ENCODE measurements at regions not wholly inside any gene's neighbourhood (a gene's known extent, or its start where the extent isn't known, plus 50 kb on each side); places are given as distances from the start of the nearest gene placed in this dataset.

- TF ChIP-seq ZBTB7A (IDR thresholded peaks at IDR 0.05; ENCODE audit: low read depth) = no peak
- no peak for TF ChIP-seq EP300 (IDR thresholded peaks at IDR 0.05; ENCODE audit: borderline replicate concordance)
- TF ChIP-seq CEBPB (IDR thresholded peaks at IDR 0.05) = no peak
- no peak for TF ChIP-seq EGR1 (IDR thresholded peaks at IDR 0.05)
- TF ChIP-seq TEAD4 (IDR thresholded peaks at IDR 0.05) = no peak
- TF ChIP-seq TAF1 (IDR thresholded peaks at IDR 0.05; ENCODE audit: low read depth) = no peak
- no peak for TF ChIP-seq USF1 (IDR thresholded peaks at IDR 0.05)
- no peak for TF ChIP-seq FOXM1 (IDR thresholded peaks at IDR 0.05; ENCODE audit: borderline replicate concordance, low read depth)
- no peak for TF ChIP-seq REST (IDR thresholded peaks at IDR 0.05; ENCODE audit: low read depth)
- no peak for TF ChIP-seq RAD21 (IDR thresholded peaks at IDR 0.05; ENCODE audit: low read depth)
Observed at GRCh38 chr7:16261100-16261499, 160.2 kb downstream of the CRPPA start.

- no peak for TF ChIP-seq TCF12 (IDR thresholded peaks at IDR 0.05; ENCODE audit: low read depth)
- TF ChIP-seq NFIC (IDR thresholded peaks at IDR 0.05) = no peak
- no peak for TF ChIP-seq EP300 (IDR thresholded peaks at IDR 0.05; ENCODE audit: borderline replicate concordance)
- TF ChIP-seq CREB1 (IDR thresholded peaks at IDR 0.05; ENCODE audit: low read depth) = no peak
- TF ChIP-seq TEAD4 (IDR thresholded peaks at IDR 0.05) = no peak
- no peak for TF ChIP-seq YY1 (IDR thresholded peaks at IDR 0.05; ENCODE audit: low read depth)
- TF ChIP-seq USF1 (IDR thresholded peaks at IDR 0.05) = no peak
- no peak for TF ChIP-seq RAD21 (IDR thresholded peaks at IDR 0.05; ENCODE audit: low read depth)
- TF ChIP-seq MAX (IDR thresholded peaks at IDR 0.05) = no peak
- TF ChIP-seq ZBTB7A (IDR thresholded peaks at IDR 0.05; ENCODE audit: low read depth) = no peak
Observed at GRCh38 chr7:16260236-16260728, 161.1 kb downstream of the CRPPA start.

GRCh38 chr7:16244469-16244868 lies 176.9 kb downstream of the CRPPA start:
- no peak for TF ChIP-seq ZBTB7A (IDR thresholded peaks at IDR 0.05; ENCODE audit: low read depth)
- TF ChIP-seq MAX (IDR thresholded peaks at IDR 0.05) = no peak
- TF ChIP-seq TEAD4 (IDR thresholded peaks at IDR 0.05) = no peak
- no peak for TF ChIP-seq USF1 (IDR thresholded peaks at IDR 0.05)
- no peak for TF ChIP-seq EP300 (IDR thresholded peaks at IDR 0.05; ENCODE audit: borderline replicate concordance)
- TF ChIP-seq NFIC (IDR thresholded peaks at IDR 0.05) = no peak
- TF ChIP-seq CEBPB (IDR thresholded peaks at IDR 0.05) = no peak
- no peak for TF ChIP-seq TAF1 (IDR thresholded peaks at IDR 0.05; ENCODE audit: low read depth)
- no peak for TF ChIP-seq YY1 (IDR thresholded peaks at IDR 0.05; ENCODE audit: low read depth)
- no peak for TF ChIP-seq CREB1 (IDR thresholded peaks at IDR 0.05; ENCODE audit: low read depth)
- TF ChIP-seq FOXM1 (IDR thresholded peaks at IDR 0.05; ENCODE audit: borderline replicate concordance, low read depth) = no peak
- TF ChIP-seq TCF12 (IDR thresholded peaks at IDR 0.05; ENCODE audit: low read depth) = no peak
- TF ChIP-seq EGR1 (IDR thresholded peaks at IDR 0.05) = no peak
- TF ChIP-seq RAD21 (IDR thresholded peaks at IDR 0.05; ENCODE audit: low read depth) = no peak
- TF ChIP-seq REST (IDR thresholded peaks at IDR 0.05; ENCODE audit: low read depth) = no peak

- TF ChIP-seq REST (IDR thresholded peaks at IDR 0.05; ENCODE audit: low read depth) = no peak
- no peak for TF ChIP-seq EGR1 (IDR thresholded peaks at IDR 0.05)
- TF ChIP-seq RAD21 (IDR thresholded peaks at IDR 0.05; ENCODE audit: low read depth) = no peak
Observed at GRCh38 chr7:16242920-16243319, 178.4 kb downstream of the CRPPA start.
